Chondrocyte (in vitro differentiated cells): ENCODE measurements at regions not wholly inside any gene's neighbourhood (a gene's known extent, or its start where the extent isn't known, plus 50 kb on each side); places are given as distances from the start of the nearest gene placed in this dataset.

Source experiments
- DNase-seq: peaks from one replicate; pipeline ENCODE4 v3.0.0; 2021; ENCODE audit warnings: mixed read lengths, low spot score
- H3K27ac Mint-ChIP-seq: one replicate; pipeline ENCODE4 v1.8.0; 2021; ENCODE audit warnings: mild to moderate bottlenecking, moderate library complexity, mixed read lengths; ENCODE audit not compliant: unreplicated experiment
- H3K27me3 Mint-ChIP-seq: 2 replicates; pipeline ENCODE4 v1.8.0; 2021; ENCODE audit warnings: low read depth, mixed read lengths
- H3K36me3 Mint-ChIP-seq: 2 replicates; pipeline ENCODE4 v1.8.0; 2021; ENCODE audit warnings: low read depth, mixed read lengths
- H3K4me1 Mint-ChIP-seq: 2 replicates; pipeline ENCODE4 v1.8.0; 2021; ENCODE audit warnings: low read depth, mild to moderate bottlenecking, mixed read lengths
- H3K4me3 Mint-ChIP-seq: one replicate; pipeline ENCODE4 v1.8.0; 2021; ENCODE audit warnings: mild to moderate bottlenecking, moderate library complexity, mixed read lengths; ENCODE audit not compliant: unreplicated experiment
- H3K9me3 Mint-ChIP-seq: 2 replicates; pipeline ENCODE4 v1.8.0; 2021; ENCODE audit warnings: low read depth, mixed read lengths
- TF ChIP-seq, protein P1 (sequence below): fragments of 200-600 bp; sonication (generic); IDR thresholded peaks from 2 replicates; pipeline ENCODE4 v1.5.0; 2021; ENCODE audit warnings: antibody characterized with exemption, mild to moderate bottlenecking, moderate library complexity

- no peak overlapping the region for H3K4me3 Mint-ChIP-seq
- H3K4me1 Mint-ChIP-seq, result peaks cover 13% of the 10 kb centered on the region
- H3K9me3 Mint-ChIP-seq, result peaks cover 2% of the 10 kb centered on the region
- no peaks in the 10 kb centered on the region for H3K27me3 Mint-ChIP-seq
- H3K27ac Mint-ChIP-seq, result no peak overlapping the region
- no peaks in the 10 kb centered on the region for H3K36me3 Mint-ChIP-seq
- TF ChIP-seq, protein P1, sequence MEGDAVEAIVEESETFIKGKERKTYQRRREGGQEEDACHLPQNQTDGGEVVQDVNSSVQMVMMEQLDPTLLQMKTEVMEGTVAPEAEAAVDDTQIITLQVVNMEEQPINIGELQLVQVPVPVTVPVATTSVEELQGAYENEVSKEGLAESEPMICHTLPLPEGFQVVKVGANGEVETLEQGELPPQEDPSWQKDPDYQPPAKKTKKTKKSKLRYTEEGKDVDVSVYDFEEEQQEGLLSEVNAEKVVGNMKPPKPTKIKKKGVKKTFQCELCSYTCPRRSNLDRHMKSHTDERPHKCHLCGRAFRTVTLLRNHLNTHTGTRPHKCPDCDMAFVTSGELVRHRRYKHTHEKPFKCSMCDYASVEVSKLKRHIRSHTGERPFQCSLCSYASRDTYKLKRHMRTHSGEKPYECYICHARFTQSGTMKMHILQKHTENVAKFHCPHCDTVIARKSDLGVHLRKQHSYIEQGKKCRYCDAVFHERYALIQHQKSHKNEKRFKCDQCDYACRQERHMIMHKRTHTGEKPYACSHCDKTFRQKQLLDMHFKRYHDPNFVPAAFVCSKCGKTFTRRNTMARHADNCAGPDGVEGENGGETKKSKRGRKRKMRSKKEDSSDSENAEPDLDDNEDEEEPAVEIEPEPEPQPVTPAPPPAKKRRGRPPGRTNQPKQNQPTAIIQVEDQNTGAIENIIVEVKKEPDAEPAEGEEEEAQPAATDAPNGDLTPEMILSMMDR, result no peak
- peak; percentile 53 for DNase-seq
These were observed 243.9 kb downstream of the TOMM20 start for GRCh38 chr1:234884701-234885100.

DNA sequence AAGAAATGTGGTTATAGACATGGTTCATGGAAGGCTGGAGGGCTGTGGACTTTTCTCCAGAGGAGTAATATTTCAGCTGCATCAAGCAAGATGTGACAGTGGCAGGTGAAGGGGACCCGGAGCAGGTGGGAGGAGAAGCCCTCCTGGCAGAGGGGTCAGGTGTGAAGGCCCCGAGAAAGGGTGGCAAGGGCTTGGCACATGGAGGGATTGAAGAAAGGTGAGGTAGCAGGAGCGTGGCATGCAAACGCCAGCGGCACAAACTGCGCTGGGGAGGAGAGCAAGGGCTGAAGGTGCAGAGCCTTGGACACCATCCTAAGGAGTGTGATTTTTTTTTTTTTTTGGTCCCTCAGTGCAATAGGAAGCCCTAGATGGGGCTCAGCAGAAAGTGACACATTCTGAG lies 244.6 kb downstream of the TOMM20 start:
- Mint-ChIP-seq H3K9me3 (peaks cover 2% of the 10 kb centered on the region), H3K4me3 (no peak overlapping the region), H3K36me3 (no peaks in the 10 kb centered on the region), H3K27me3 (no peaks in the 10 kb centered on the region), H3K27ac (no peak overlapping the region), H3K4me1 (peaks cover 13% of the 10 kb centered on the region)
- TF ChIP-seq, protein P1, result no peak
- DNase-seq, result peak; percentile 72

GRCh38 chr1:234882898-234883297 lies 245.7 kb downstream of the TOMM20 start:
- DNase-seq, result peak; percentile 52
- H3K4me1 Mint-ChIP-seq, result peaks cover 13% of the 10 kb centered on the region
- no peaks in the 10 kb centered on the region for H3K36me3 Mint-ChIP-seq
- H3K27me3 Mint-ChIP-seq, result no peaks in the 10 kb centered on the region
- no peak overlapping the region for H3K4me3 Mint-ChIP-seq
- no peak overlapping the region for H3K27ac Mint-ChIP-seq
- H3K9me3 Mint-ChIP-seq, result peaks cover 2% of the 10 kb centered on the region
- TF ChIP-seq, protein P1, result no peak

- Mint-ChIP-seq H3K27ac (no peak overlapping the region), H3K36me3 (no peaks in the 10 kb centered on the region)
These were observed 246.5 kb downstream of the TOMM20 start for GRCh38 chr1:234881893-234882771.

More at GRCh38 chr1:234881893-234882771, 246.5 kb downstream of the TOMM20 start:
- Mint-ChIP-seq H3K4me1 (peaks cover 9% of the 10 kb centered on the region), H3K4me3 (no peak overlapping the region), H3K27me3 (no peaks in the 10 kb centered on the region), H3K9me3 (peaks cover 2% of the 10 kb centered on the region)
- TF ChIP-seq, protein P1, result no peak
- peak; percentile 6 for DNase-seq
